Endodermal cell (in vitro differentiated cells): ENCODE measurements at regions not wholly inside any gene's neighbourhood (a gene's known extent, or its start where the extent isn't known, plus 50 kb on each side); places are given as distances from the start of the nearest gene placed in this dataset.
"Not testable (repeated sequence)": the region's sequence is repeated elsewhere in the genome, so short reads cannot be mapped to it uniquely, and the experiment has no call there.

ENCODE experiments used
- DNase-seq: peaks from one replicate; pipeline ENCODE4 v3.0.0-alpha.2; 2017
- H3K27ac ChIP-seq: 2 replicates; pipeline ENCODE4 v1.5.1; 2013; ENCODE audit warnings: mild to moderate bottlenecking, low read depth, low read length, moderate library complexity
- H3K27me3 ChIP-seq: 2 replicates; pipeline ENCODE4 v1.6.1; 2013; ENCODE audit warnings: mild to moderate bottlenecking, low read length, moderate library complexity; ENCODE audit not compliant: insufficient read depth, control insufficient read depth, poor library complexity, severe bottlenecking
- H3K36me3 ChIP-seq: 2 replicates; pipeline ENCODE4 v1.7.0; 2013; ENCODE audit warnings: mild to moderate bottlenecking, low read length, moderate library complexity; ENCODE audit not compliant: control insufficient read depth, insufficient read depth
- H3K4me1 ChIP-seq: one replicate; pipeline ENCODE4 v1.7.0; 2013; ENCODE audit warnings: low read length; ENCODE audit not compliant: control insufficient read depth, insufficient read depth
- H3K4me3 ChIP-seq: 2 replicates; pipeline ENCODE4 v1.5.1; 2013; ENCODE audit warnings: mild to moderate bottlenecking, low read length, moderate library complexity
- H3K9ac ChIP-seq: 2 replicates; pipeline ENCODE4 v1.6.1; 2013; ENCODE audit warnings: mild to moderate bottlenecking, low read length, moderate library complexity; ENCODE audit not compliant: poor library complexity, severe bottlenecking; ENCODE audit errors: extremely low read depth
- H3K9me3 ChIP-seq: 2 replicates; pipeline ENCODE4 v1.6.1; 2013; ENCODE audit warnings: mild to moderate bottlenecking, low read length, moderate library complexity; ENCODE audit not compliant: control insufficient read depth
- H3K27ac Mint-ChIP-seq: 2 replicates; pipeline ENCODE4 v1.8.0; 2020; ENCODE audit warnings: mixed read lengths
- H3K27me3 Mint-ChIP-seq: 2 replicates; pipeline ENCODE4 v1.8.0; 2021; ENCODE audit warnings: mild to moderate bottlenecking, mixed read lengths; ENCODE audit not compliant: insufficient read depth
- H3K36me3 Mint-ChIP-seq: 2 replicates; pipeline ENCODE4 v1.8.0; 2020; ENCODE audit warnings: low read depth, mixed read lengths
- H3K4me1 Mint-ChIP-seq: 2 replicates; pipeline ENCODE4 v1.8.0; 2020; ENCODE audit warnings: mixed read lengths
- H3K4me3 Mint-ChIP-seq: 2 replicates; pipeline ENCODE4 v1.8.0; 2020; ENCODE audit warnings: mild to moderate bottlenecking, moderate library complexity, mixed read lengths
- H3K9me3 Mint-ChIP-seq: 2 replicates; pipeline ENCODE4 v1.8.0; 2020; ENCODE audit warnings: mild to moderate bottlenecking, mixed read lengths
- WGBS, 2 experiments: methylation state at CpG; one replicate each; pipeline versions ENCODE4 v1.1.5 to v1.1.7; 2013; ENCODE audit warnings: missing lambda C conversion rate in 2 of 2, mixed read lengths in 1 of 2; ENCODE audit not compliant: insufficient coverage in 1 of 2, insufficient read length in 1 of 2; 5-methylcytosine and 5-hydroxymethylcytosine counted together
- TF ChIP-seq, protein P1 (sequence below): fragments of 200-600 bp; sonication (generic); conservative IDR thresholded peaks from 2 replicates; pipeline ENCODE4 v1.5.0; 2021; ENCODE audit warnings: antibody characterized with exemption, mild to moderate bottlenecking

DNA sequence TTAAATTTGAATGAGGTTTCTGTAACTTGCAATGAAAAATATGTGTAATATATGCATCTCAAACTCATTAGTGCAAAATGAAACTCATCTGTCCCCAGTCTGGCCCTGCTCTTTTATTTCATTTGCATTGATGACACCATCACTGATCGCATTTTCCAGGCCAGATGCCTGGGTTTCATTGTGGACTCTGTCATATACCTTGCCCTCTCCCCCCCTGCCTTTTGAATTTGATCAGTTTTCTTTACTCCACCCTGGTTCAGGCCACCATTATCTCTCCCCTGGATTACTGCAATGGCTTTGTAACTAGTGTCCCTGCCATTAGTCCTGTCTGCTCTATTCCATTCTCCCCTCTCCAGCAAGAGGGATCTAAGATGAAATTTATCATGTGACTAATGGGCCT, 360.6 kb upstream of the C11orf87 start:
- no peak overlapping the region for H3K4me3 Mint-ChIP-seq
- peaks cover 5% of the 10 kb centered on the region for H3K4me1 Mint-ChIP-seq
- no peak overlapping the region for H3K27ac Mint-ChIP-seq
- no peaks in the 10 kb centered on the region for H3K36me3 Mint-ChIP-seq
- H3K4me1 ChIP-seq, result no peaks in the 10 kb centered on the region
- H3K36me3 ChIP-seq, result no peaks in the 10 kb centered on the region
- H3K9ac ChIP-seq, result no peak overlapping the region
- no peaks in the 10 kb centered on the region for H3K9me3 Mint-ChIP-seq
- H3K27ac ChIP-seq, result no peak overlapping the region
- H3K4me3 ChIP-seq, result no peak overlapping the region
- no peak for DNase-seq
- H3K9me3 ChIP-seq, result no peaks in the 10 kb centered on the region
- 93 to 100% methylated on average over 1 of the region's 1 CpG for WGBS, 2 experiments
- TF ChIP-seq, protein P1, sequence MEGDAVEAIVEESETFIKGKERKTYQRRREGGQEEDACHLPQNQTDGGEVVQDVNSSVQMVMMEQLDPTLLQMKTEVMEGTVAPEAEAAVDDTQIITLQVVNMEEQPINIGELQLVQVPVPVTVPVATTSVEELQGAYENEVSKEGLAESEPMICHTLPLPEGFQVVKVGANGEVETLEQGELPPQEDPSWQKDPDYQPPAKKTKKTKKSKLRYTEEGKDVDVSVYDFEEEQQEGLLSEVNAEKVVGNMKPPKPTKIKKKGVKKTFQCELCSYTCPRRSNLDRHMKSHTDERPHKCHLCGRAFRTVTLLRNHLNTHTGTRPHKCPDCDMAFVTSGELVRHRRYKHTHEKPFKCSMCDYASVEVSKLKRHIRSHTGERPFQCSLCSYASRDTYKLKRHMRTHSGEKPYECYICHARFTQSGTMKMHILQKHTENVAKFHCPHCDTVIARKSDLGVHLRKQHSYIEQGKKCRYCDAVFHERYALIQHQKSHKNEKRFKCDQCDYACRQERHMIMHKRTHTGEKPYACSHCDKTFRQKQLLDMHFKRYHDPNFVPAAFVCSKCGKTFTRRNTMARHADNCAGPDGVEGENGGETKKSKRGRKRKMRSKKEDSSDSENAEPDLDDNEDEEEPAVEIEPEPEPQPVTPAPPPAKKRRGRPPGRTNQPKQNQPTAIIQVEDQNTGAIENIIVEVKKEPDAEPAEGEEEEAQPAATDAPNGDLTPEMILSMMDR, result no peak
- H3K27me3 Mint-ChIP-seq, result peaks cover 20% of the 10 kb centered on the region
- H3K27me3 ChIP-seq, result no peaks in the 10 kb centered on the region

DNA sequence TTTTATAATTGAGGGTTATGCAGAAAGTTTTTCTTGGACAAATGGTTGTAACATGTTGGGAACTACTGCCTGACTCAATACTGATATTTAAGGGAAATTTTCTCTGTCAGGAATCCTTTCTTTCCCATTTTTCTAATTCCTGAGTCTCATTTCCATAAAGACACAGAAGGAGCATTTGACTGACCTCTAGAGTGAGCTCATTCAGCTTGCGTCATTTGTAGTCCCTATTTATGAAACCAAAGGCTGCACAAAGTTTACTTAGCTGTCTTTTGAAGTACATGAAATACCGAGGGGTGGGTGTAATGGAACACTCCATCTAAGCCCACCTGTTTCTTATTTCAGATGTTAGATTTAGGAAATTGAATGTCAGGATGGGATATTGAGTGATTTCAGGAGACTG, 359.5 kb upstream of the C11orf87 start:
- no peak for DNase-seq
- peaks cover 14% of the 10 kb centered on the region for H3K27me3 Mint-ChIP-seq
- TF ChIP-seq, protein P1, result no peak
- H3K27ac Mint-ChIP-seq, result no peak overlapping the region
- Histone ChIP-seq H3K27ac (no peak overlapping the region), H3K9me3 (no peaks in the 10 kb centered on the region), H3K9ac (no peak overlapping the region), H3K4me1 (no peaks in the 10 kb centered on the region), H3K27me3 (no peaks in the 10 kb centered on the region), H3K4me3 (no peak overlapping the region), H3K36me3 (no peaks in the 10 kb centered on the region)
- peaks cover 5% of the 10 kb centered on the region for H3K4me1 Mint-ChIP-seq
- no peaks in the 10 kb centered on the region for H3K36me3 Mint-ChIP-seq
- H3K4me3 Mint-ChIP-seq, result no peak overlapping the region
- WGBS, 2 experiments, result 86 to 100% methylated on average over 2 of the region's 2 CpGs
- H3K9me3 Mint-ChIP-seq, result no peaks in the 10 kb centered on the region

DNA sequence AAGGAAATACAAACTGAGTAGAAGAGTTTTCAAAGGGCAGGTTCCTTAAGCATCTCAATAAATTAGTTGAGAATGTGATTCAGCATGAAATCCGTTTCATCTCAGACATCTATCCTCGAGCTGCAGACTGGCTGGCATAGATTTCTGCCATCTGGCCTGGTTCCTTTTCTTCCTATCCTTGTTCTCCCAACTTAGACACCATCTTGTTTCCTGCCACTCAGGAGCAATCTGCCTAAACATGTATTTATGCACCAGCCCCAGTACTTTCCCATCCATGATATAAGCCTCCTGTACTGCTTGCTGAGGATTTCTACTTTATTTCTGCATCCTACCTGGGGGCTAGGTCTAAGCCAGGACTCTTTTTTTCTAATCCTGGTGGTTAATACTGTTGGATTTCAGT, 359.1 kb upstream of the C11orf87 start:
- Histone ChIP-seq H3K27ac (no peak overlapping the region), H3K9me3 (no peaks in the 10 kb centered on the region), H3K27me3 (no peaks in the 10 kb centered on the region), H3K9ac (no peak overlapping the region), H3K4me1 (no peaks in the 10 kb centered on the region), H3K4me3 (no peak overlapping the region), H3K36me3 (no peaks in the 10 kb centered on the region)
- no peaks in the 10 kb centered on the region for H3K36me3 Mint-ChIP-seq
- H3K27ac Mint-ChIP-seq, result no peak overlapping the region
- no peak overlapping the region for H3K4me3 Mint-ChIP-seq
- 86 to 100% methylated on average over 2 of the region's 2 CpGs for WGBS, 2 experiments
- H3K9me3 Mint-ChIP-seq, result no peaks in the 10 kb centered on the region
- TF ChIP-seq, protein P1, result no peak
- peaks cover 12% of the 10 kb centered on the region for H3K27me3 Mint-ChIP-seq
- H3K4me1 Mint-ChIP-seq, result peaks cover 5% of the 10 kb centered on the region
- no peak for DNase-seq

DNA sequence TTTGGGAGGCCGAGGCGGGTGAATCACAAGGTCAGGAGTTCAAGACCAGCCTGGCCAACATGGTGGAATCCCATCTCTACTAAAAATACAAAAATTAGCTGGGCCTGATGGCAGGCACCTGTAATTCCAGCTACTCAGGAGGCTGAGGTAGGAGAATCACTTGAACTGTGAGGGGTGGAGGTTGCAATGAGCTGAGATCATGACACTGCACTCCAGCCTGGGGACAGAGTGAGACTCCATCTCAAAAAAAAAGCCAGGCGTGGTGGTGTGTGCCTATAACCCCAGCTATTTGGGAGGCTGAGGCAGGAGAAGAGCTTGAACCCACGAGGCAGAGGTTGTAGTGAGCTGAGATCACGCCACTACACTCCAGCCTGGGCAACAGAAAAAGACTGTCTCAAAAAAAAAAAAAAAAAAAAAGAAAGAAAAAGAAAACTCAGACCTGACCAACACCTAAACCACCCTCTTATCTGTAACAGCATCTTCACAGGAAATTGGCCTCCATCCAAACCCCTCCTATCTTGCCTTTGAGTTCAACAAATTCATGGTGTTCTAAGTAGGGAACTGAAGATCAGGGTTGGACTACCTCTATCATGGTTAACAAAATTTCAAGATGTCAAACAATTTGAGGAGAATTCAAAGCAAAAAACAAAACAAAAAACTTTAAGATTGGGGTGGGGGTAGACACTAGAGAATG, 357.2 kb upstream of the C11orf87 start:
- DNase-seq, H3K27me3 ChIP-seq, H3K27ac ChIP-seq, H3K4me3 ChIP-seq, H3K4me1 ChIP-seq, H3K9ac ChIP-seq, H3K36me3 ChIP-seq, H3K27me3 Mint-ChIP-seq, H3K36me3 Mint-ChIP-seq, H3K4me1 Mint-ChIP-seq, H3K9me3 ChIP-seq, H3K9me3 Mint-ChIP-seq, H3K27ac Mint-ChIP-seq, H3K4me3 Mint-ChIP-seq: not testable (repeated sequence)
- WGBS, 2 experiments, result 83 to 91% methylated on average over 1 to 4 of the region's 5 CpGs
